IMR-90 (cell line): ENCODE measurements at regions not wholly inside any gene's neighbourhood (a gene's known extent, or its start where the extent isn't known, plus 50 kb on each side); places are given as distances from the start of the nearest gene placed in this dataset.

Source experiments
- ATAC-seq: fragments of 200-7000 bp; cut with Tn5 transposase; 2 replicates; pipeline ENCODE4 v1.9.1; 2020; ENCODE audit warnings: low read depth, mild to moderate bottlenecking, moderate library complexity
- BruUV-seq: library from RNA; stranded (reverse); fragments of 400-500 nt; replicated peaks from 2 replicates; lab custom pipeline; 2021; lab: Mats Ljungman, UMichigan
- CTCF ChIA-PET: fragments of 300-600 bp; formaldehyde crosslinking; extraction: SDS; loops from one replicate; lab custom pipeline; 2021; ENCODE audit warnings: antibody characterized with exemption; lab: Yijun Ruan, JAX
- POLR2A ChIA-PET: fragments of 300-600 bp; sonication (Branson Sonifier 250); formaldehyde crosslinking; loops from one replicate; lab custom pipeline; 2022; ENCODE audit warnings: antibody characterized with exemption; ENCODE audit not compliant: unreplicated experiment; lab: Charles Lee
- DNase-seq: peaks from one replicate; pipeline ENCODE4 v3.0.0; 2013
- H2AFZ ChIP-seq: replicated peaks from 2 replicates; pipeline ENCODE3; 2013; ENCODE audit warnings: low read length, mild to moderate bottlenecking; ENCODE audit not compliant: poor library complexity
- H2AK5ac ChIP-seq: 2 replicates; pipeline ENCODE4 v1.6.1; 2013; ENCODE audit warnings: low read depth, low read length, inconsistent platforms
- H2AK9ac ChIP-seq: replicated peaks from 2 replicates; pipeline ENCODE3; 2013; ENCODE audit warnings: mild to moderate bottlenecking, low read depth, low read length, moderate library complexity; ENCODE audit not compliant: poor library complexity
- H2BK120ac ChIP-seq: 2 replicates; pipeline ENCODE4 v1.6.1; 2013; ENCODE audit warnings: low read depth, low read length, inconsistent platforms
- H2BK15ac ChIP-seq: 3 replicates; pipeline ENCODE4 v1.6.1; 2013; ENCODE audit warnings: low read depth, low read length, inconsistent platforms
- H2BK20ac ChIP-seq: 2 replicates; pipeline ENCODE4 v1.6.1; 2013; ENCODE audit warnings: low read depth, mild to moderate bottlenecking, inconsistent platforms, low read length, moderate library complexity
- H2BK5ac ChIP-seq: 2 replicates; pipeline ENCODE4 v1.6.1; 2013; ENCODE audit warnings: mild to moderate bottlenecking, low read depth, low read length, inconsistent platforms; ENCODE audit not compliant: poor library complexity, severe bottlenecking
- H3K14ac ChIP-seq: replicated peaks from 2 replicates; pipeline ENCODE4 v1.6.1; 2013; ENCODE audit warnings: low read depth, low read length, inconsistent platforms
- H3K18ac ChIP-seq: 2 replicates; pipeline ENCODE4 v1.6.1; 2013; ENCODE audit warnings: low read depth, low read length, control low read depth
- H3K23ac ChIP-seq: 2 replicates; pipeline ENCODE4 v1.6.1; 2013; ENCODE audit warnings: low read depth, low read length, inconsistent platforms
- H3K27ac ChIP-seq: 2 replicates; pipeline ENCODE4 v1.5.1; 2013; ENCODE audit warnings: mild to moderate bottlenecking, control low read depth, low read length; ENCODE audit not compliant: insufficient read depth
- H3K27me3 ChIP-seq: 2 replicates; pipeline ENCODE4 v1.6.1; 2013; ENCODE audit warnings: low read length; ENCODE audit not compliant: control insufficient read depth, insufficient read depth
- H3K36me3 ChIP-seq: 2 replicates; pipeline ENCODE4 v1.6.1; 2013; ENCODE audit warnings: low read length, mixed read lengths; ENCODE audit not compliant: control insufficient read depth, insufficient read depth
- H3K4ac ChIP-seq: 2 replicates; pipeline ENCODE4 v1.6.1; 2013; ENCODE audit warnings: low read depth, low read length, inconsistent platforms
- H3K4me1 ChIP-seq: 2 replicates; pipeline ENCODE4 v1.6.1; 2013; ENCODE audit warnings: low read length, mixed read lengths; ENCODE audit not compliant: control insufficient read depth, insufficient read depth
- H3K4me2 ChIP-seq: 2 replicates; pipeline ENCODE4 v1.6.1; 2013; ENCODE audit warnings: low read depth, mild to moderate bottlenecking, control low read depth, low read length, moderate library complexity
- H3K4me3 ChIP-seq: 2 replicates; pipeline ENCODE4 v1.5.1; 2013; ENCODE audit warnings: low read depth, mild to moderate bottlenecking, control low read depth, low read length, moderate library complexity; ENCODE audit not compliant: insufficient read depth
- H3K56ac ChIP-seq: 2 replicates; pipeline ENCODE4 v1.6.1; 2013; ENCODE audit warnings: low read length, inconsistent platforms; ENCODE audit not compliant: insufficient read depth; ENCODE audit errors: extremely low read depth
- H3K79me1 ChIP-seq, 2 experiments: 2 replicates each; pipeline ENCODE4 v1.6.1; 2013; ENCODE audit warnings: low read length in 2 of 2, inconsistent platforms in 1 of 2, low read depth in 1 of 2
- H3K9ac ChIP-seq: 2 replicates; pipeline ENCODE4 v1.6.1; 2013; ENCODE audit warnings: low read depth, low read length, control low read depth
- H3K9me1 ChIP-seq: 2 replicates; pipeline ENCODE4 v1.6.1; 2013; ENCODE audit warnings: low read length, inconsistent platforms; ENCODE audit not compliant: insufficient read depth
- H3K9me3 ChIP-seq: 2 replicates; pipeline ENCODE4 v1.6.1; 2013; ENCODE audit warnings: low read length; ENCODE audit not compliant: control insufficient read depth, insufficient read depth
- H4K20me1 ChIP-seq: 2 replicates; pipeline ENCODE4 v1.6.1; 2013; ENCODE audit warnings: low read length, inconsistent platforms; ENCODE audit not compliant: insufficient read depth
- H4K5ac ChIP-seq: 2 replicates; pipeline ENCODE4 v1.6.1; 2013; ENCODE audit warnings: mild to moderate bottlenecking, low read depth, low read length, control low read depth
- H4K8ac ChIP-seq, 2 experiments: 2 replicates each; pipeline ENCODE4 v1.6.1; 2013; ENCODE audit warnings: low read depth in 2 of 2, low read length in 2 of 2, control low read depth in 1 of 2, inconsistent platforms in 1 of 2
- H4K91ac ChIP-seq: 2 replicates; pipeline ENCODE4 v1.6.1; 2013; ENCODE audit warnings: low read depth, low read length, inconsistent platforms; ENCODE audit not compliant: insufficient read depth
- MAFK ChIP-seq: IDR thresholded peaks from 2 replicates; pipeline ENCODE4 v1.6.1; 2012; ENCODE audit warnings: low read depth, low read length, improper control_type of control experiment
- RCOR1 ChIP-seq: IDR thresholded peaks from 2 replicates; pipeline ENCODE4 v1.6.1; 2012; ENCODE audit warnings: mild to moderate bottlenecking, low read length, improper control_type of control experiment; ENCODE audit not compliant: insufficient replicate concordance
- WGBS, 2 experiments: methylation state at CpG; one replicate each; pipeline versions ENCODE4 v1.1.5 to v1.1.7; 2013; ENCODE audit warnings: missing lambda C conversion rate in 2 of 2; ENCODE audit not compliant: insufficient read length in 1 of 2; ENCODE audit errors: extremely low coverage in 2 of 2; 5-methylcytosine and 5-hydroxymethylcytosine counted together
- dilution Hi-C: fragments of 300-500 bp; cut with HindIII; formaldehyde crosslinking; loops from one replicate; pipeline ENCODE4 v1.14.3; 2018; ENCODE audit warnings: low sequenced_read_pairs; ENCODE audit not compliant: unreplicated experiment
- in situ Hi-C: fragments of 300-500 bp; cut with MboI; formaldehyde crosslinking; loops from 3 replicates; pipeline ENCODE4 v1.14.3; 2019; ENCODE audit warnings: low sequenced_read_pairs, inconsistent platforms, mixed read lengths
- intact Hi-C: fragments of 100-400 bp; cut with micrococcal nuclease; formaldehyde crosslinking; loops from 2 replicates; pipeline ENCODE4 v1.10.0; 2022
- TF ChIP-seq, protein P1 (sequence below): fragments of 150-350 bp; IDR thresholded peaks from 2 replicates; pipeline ENCODE4 v1.6.1; 2017; ENCODE audit warnings: mild to moderate bottlenecking, antibody characterized with exemption, low read length, low read depth

DNA sequence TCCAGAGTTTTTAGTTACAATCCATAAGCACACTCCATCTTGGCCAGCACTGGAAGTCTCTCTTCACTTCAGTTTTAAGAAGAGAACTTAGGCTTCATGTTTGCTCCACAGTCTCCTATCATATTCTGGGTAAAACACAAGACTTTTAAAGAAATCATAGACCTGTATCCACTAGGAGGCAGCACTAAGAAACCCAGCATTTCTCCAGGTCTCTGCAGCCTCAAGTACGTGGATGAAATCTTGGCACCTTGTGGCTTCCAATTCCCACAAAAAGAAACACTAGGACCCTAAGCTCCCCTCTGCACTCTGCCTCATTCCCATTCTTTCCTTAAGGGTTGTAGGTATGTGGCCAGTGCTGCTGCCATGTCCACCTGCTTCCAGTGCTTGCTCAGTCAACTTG, 367.3 kb upstream of the CASK start:
- in situ Hi-C loops (no loop called here), dilution Hi-C loops (no loop called here), intact Hi-C loops (no loop called here)
- H2BK120ac ChIP-seq, result no peak overlapping the region
- H2AK9ac ChIP-seq, result no peak overlapping the region
- H4K91ac ChIP-seq, result no peak overlapping the region
- no peak overlapping the region for H2BK15ac ChIP-seq
- no peak overlapping the region for H3K18ac ChIP-seq
- WGBS, 2 experiments, result no CpG with 5 or more reads among the region's 1 CpG
- no peaks in the 10 kb centered on the region for H3K9me3 ChIP-seq
- no peak overlapping the region for H4K8ac ChIP-seq
- H3K4me1 ChIP-seq, result no peaks in the 10 kb centered on the region
- no peak for TF ChIP-seq RCOR1
- TF ChIP-seq, protein P1, sequence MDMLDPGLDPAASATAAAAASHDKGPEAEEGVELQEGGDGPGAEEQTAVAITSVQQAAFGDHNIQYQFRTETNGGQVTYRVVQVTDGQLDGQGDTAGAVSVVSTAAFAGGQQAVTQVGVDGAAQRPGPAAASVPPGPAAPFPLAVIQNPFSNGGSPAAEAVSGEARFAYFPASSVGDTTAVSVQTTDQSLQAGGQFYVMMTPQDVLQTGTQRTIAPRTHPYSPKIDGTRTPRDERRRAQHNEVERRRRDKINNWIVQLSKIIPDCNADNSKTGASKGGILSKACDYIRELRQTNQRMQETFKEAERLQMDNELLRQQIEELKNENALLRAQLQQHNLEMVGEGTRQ, result no peak
- TF ChIP-seq MAFK, result no peak
- CTCF ChIA-PET, result no interaction called here
- H3K9ac ChIP-seq, result no peak overlapping the region
- POLR2A ChIA-PET, result no interaction called here
- H3K79me1 ChIP-seq, result no peaks in the 10 kb centered on the region
- no peak overlapping the region for H3K4me2 ChIP-seq
- H2AK5ac ChIP-seq, result no peak overlapping the region
- no peaks in the 10 kb centered on the region for H3K9me1 ChIP-seq
- no peak overlapping the region for H4K5ac ChIP-seq
- no peaks in the 10 kb centered on the region for H3K36me3 ChIP-seq
- H3K27ac ChIP-seq, result no peak overlapping the region
- H3K27me3 ChIP-seq, result no peaks in the 10 kb centered on the region
- H3K14ac ChIP-seq, result no peak overlapping the region
- H2AFZ ChIP-seq, result no peak overlapping the region
- H3K4me3 ChIP-seq, result no peak overlapping the region
- H3K56ac ChIP-seq, result no peak overlapping the region
- DNase-seq, result peak; percentile 0
- no peak overlapping the region for H3K23ac ChIP-seq
- no TSS peak for BruUV-seq
- no peak overlapping the region for H2BK5ac ChIP-seq
- no peak overlapping the region for H3K4ac ChIP-seq
- no peak for ATAC-seq
- no peak overlapping the region for H2BK20ac ChIP-seq
- no peaks in the 10 kb centered on the region for H4K20me1 ChIP-seq
